ENCODE measurements at regions not wholly inside any gene's neighbourhood (a gene's known extent, or its start where the extent isn't known, plus 50 kb on each side); places are given as distances from the start of the nearest gene placed in this dataset.

- Mint-ChIP-seq H3K27me3 (no peaks in the 10 kb centered on the region), H3K4me3 (no peak overlapping the region), H3K27ac (no peak overlapping the region), H3K36me3 (no peaks in the 10 kb centered on the region), H3K9me3 (no peaks in the 10 kb centered on the region), H3K4me1 (no peaks in the 10 kb centered on the region)
- no peak for ATAC-seq
These were observed 309.9 kb upstream of the PRMT6 start for GRCh38 chr1:106746448-106747085.

- H3K9me3 Mint-ChIP-seq = no peaks in the 10 kb centered on the region
- no peak for ATAC-seq
- H3K4me1 Mint-ChIP-seq = no peaks in the 10 kb centered on the region
- no peaks in the 10 kb centered on the region for H3K36me3 Mint-ChIP-seq
- no peaks in the 10 kb centered on the region for H3K27me3 Mint-ChIP-seq
- H3K4me3 Mint-ChIP-seq = no peak overlapping the region
- H3K27ac Mint-ChIP-seq = no peak overlapping the region
These were observed 309.2 kb upstream of the PRMT6 start for GRCh38 chr1:106747232-106747631.

GRCh38 chr1:106747791-106748190, 308.7 kb upstream of the PRMT6 start:
- Mint-ChIP-seq H3K27ac (no peak overlapping the region), H3K4me3 (no peak overlapping the region), H3K36me3 (no peaks in the 10 kb centered on the region), H3K4me1 (no peaks in the 10 kb centered on the region), H3K27me3 (no peaks in the 10 kb centered on the region), H3K9me3 (no peaks in the 10 kb centered on the region)
- no peak for ATAC-seq

- Mint-ChIP-seq H3K4me3 (no peak overlapping the region), H3K27me3 (no peaks in the 10 kb centered on the region), H3K27ac (no peak overlapping the region), H3K9me3 (no peaks in the 10 kb centered on the region), H3K36me3 (no peaks in the 10 kb centered on the region), H3K4me1 (no peaks in the 10 kb centered on the region)
- no peak for ATAC-seq
These were observed 307.9 kb upstream of the PRMT6 start for GRCh38 chr1:106748606-106749005.

- no peak for ATAC-seq
- no peaks in the 10 kb centered on the region for H3K36me3 Mint-ChIP-seq
- no peaks in the 10 kb centered on the region for H3K9me3 Mint-ChIP-seq
- no peak overlapping the region for H3K4me3 Mint-ChIP-seq
- no peaks in the 10 kb centered on the region for H3K4me1 Mint-ChIP-seq
- no peaks in the 10 kb centered on the region for H3K27me3 Mint-ChIP-seq
- no peak overlapping the region for H3K27ac Mint-ChIP-seq
These were observed 307.0 kb upstream of the PRMT6 start for GRCh38 chr1:106749491-106749890.

- Mint-ChIP-seq H3K27me3 (no peaks in the 10 kb centered on the region), H3K27ac (no peak overlapping the region), H3K9me3 (no peaks in the 10 kb centered on the region), H3K4me3 (no peak overlapping the region), H3K4me1 (no peaks in the 10 kb centered on the region), H3K36me3 (no peaks in the 10 kb centered on the region)
- ATAC-seq = no peak
These were observed 306.6 kb upstream of the PRMT6 start for GRCh38 chr1:106749906-106750305.

GRCh38 chr1:106751002-106751401, 305.5 kb upstream of the PRMT6 start:
- ATAC-seq = no peak
- Mint-ChIP-seq H3K9me3 (no peaks in the 10 kb centered on the region), H3K27ac (no peak overlapping the region), H3K4me3 (no peak overlapping the region), H3K27me3 (no peaks in the 10 kb centered on the region), H3K36me3 (no peaks in the 10 kb centered on the region), H3K4me1 (no peaks in the 10 kb centered on the region)

GRCh38 chr1:106753066-106753465, 303.4 kb upstream of the PRMT6 start:
- no peaks in the 10 kb centered on the region for H3K9me3 Mint-ChIP-seq
- H3K27me3 Mint-ChIP-seq = no peaks in the 10 kb centered on the region
- no peaks in the 10 kb centered on the region for H3K4me1 Mint-ChIP-seq
- ATAC-seq = no peak
- H3K27ac Mint-ChIP-seq = no peak overlapping the region
- H3K4me3 Mint-ChIP-seq = no peak overlapping the region
- H3K36me3 Mint-ChIP-seq = no peaks in the 10 kb centered on the region

- Mint-ChIP-seq H3K9me3 (no peaks in the 10 kb centered on the region), H3K27ac (no peak overlapping the region), H3K36me3 (no peaks in the 10 kb centered on the region), H3K27me3 (no peaks in the 10 kb centered on the region), H3K4me3 (no peak overlapping the region), H3K4me1 (no peaks in the 10 kb centered on the region)
- ATAC-seq = no peak
These were observed 301.5 kb upstream of the PRMT6 start for GRCh38 chr1:106754957-106755356.

GRCh38 chr1:106755682-106756406, 300.6 kb upstream of the PRMT6 start:
- no peak for ATAC-seq
- Mint-ChIP-seq H3K9me3 (no peaks in the 10 kb centered on the region), H3K4me3 (no peak overlapping the region), H3K4me1 (no peaks in the 10 kb centered on the region), H3K36me3 (no peaks in the 10 kb centered on the region), H3K27me3 (no peaks in the 10 kb centered on the region), H3K27ac (no peak overlapping the region)

- ATAC-seq = no peak
- Mint-ChIP-seq H3K4me1 (no peaks in the 10 kb centered on the region), H3K36me3 (no peaks in the 10 kb centered on the region), H3K9me3 (no peaks in the 10 kb centered on the region), H3K27me3 (no peaks in the 10 kb centered on the region), H3K4me3 (no peak overlapping the region), H3K27ac (no peak overlapping the region)
These were observed 299.7 kb upstream of the PRMT6 start for GRCh38 chr1:106756752-106757151.

GRCh38 chr1:106768077-106768476, 288.4 kb upstream of the PRMT6 start:
- no peaks in the 10 kb centered on the region for H3K36me3 Mint-ChIP-seq
- no peak overlapping the region for H3K27ac Mint-ChIP-seq
- no peaks in the 10 kb centered on the region for H3K9me3 Mint-ChIP-seq
- H3K4me1 Mint-ChIP-seq = no peaks in the 10 kb centered on the region
- ATAC-seq = no peak
- H3K27me3 Mint-ChIP-seq = peaks cover 10% of the 10 kb centered on the region
- no peak overlapping the region for H3K4me3 Mint-ChIP-seq

GRCh38 chr1:106768501-106768900, 288.0 kb upstream of the PRMT6 start:
- Mint-ChIP-seq H3K4me3 (no peak overlapping the region), H3K4me1 (no peaks in the 10 kb centered on the region), H3K9me3 (peaks cover 3% of the 10 kb centered on the region), H3K27me3 (peaks cover 7% of the 10 kb centered on the region), H3K36me3 (no peaks in the 10 kb centered on the region), H3K27ac (no peak overlapping the region)
- no peak for ATAC-seq

- Mint-ChIP-seq H3K4me3 (no peak overlapping the region), H3K4me1 (no peaks in the 10 kb centered on the region)
- no peak for ATAC-seq
These were observed 283.3 kb upstream of the PRMT6 start for GRCh38 chr1:106773206-106773605.

GRCh38 chr1:106780066-106780465, 276.4 kb upstream of the PRMT6 start:
- H3K9me3 Mint-ChIP-seq = peaks cover 8% of the 10 kb centered on the region
- no peaks in the 10 kb centered on the region for H3K36me3 Mint-ChIP-seq
- peaks cover 12% of the 10 kb centered on the region for H3K27me3 Mint-ChIP-seq
- no peaks in the 10 kb centered on the region for H3K4me1 Mint-ChIP-seq
- no peak for ATAC-seq
- H3K4me3 Mint-ChIP-seq = no peak overlapping the region
- H3K27ac Mint-ChIP-seq = no peak overlapping the region

More at GRCh38 chr1:106773206-106773605, 283.3 kb upstream of the PRMT6 start:
- no peaks in the 10 kb centered on the region for H3K36me3 Mint-ChIP-seq
- H3K9me3 Mint-ChIP-seq = peaks cover 15% of the 10 kb centered on the region
- H3K27ac Mint-ChIP-seq = no peak overlapping the region
- no peaks in the 10 kb centered on the region for H3K27me3 Mint-ChIP-seq

GRCh38 chr1:106780806-106781569, 275.5 kb upstream of the PRMT6 start:
- H3K27me3 Mint-ChIP-seq = peaks cover 12% of the 10 kb centered on the region
- no peaks in the 10 kb centered on the region for H3K36me3 Mint-ChIP-seq
- no peak overlapping the region for H3K27ac Mint-ChIP-seq
- no peak for ATAC-seq
- H3K4me1 Mint-ChIP-seq = no peaks in the 10 kb centered on the region
- peaks cover 4% of the 10 kb centered on the region for H3K9me3 Mint-ChIP-seq
- H3K4me3 Mint-ChIP-seq = no peak overlapping the region

Measured in stimulated activated memory B cell treated with anti-CD40 and anti-IgM and Interleukin-4, amounts not matched to agents 10 μg/mL and 1 μg/mL and 100 μg/mL, for 72 hours (primary cell).